KMS-11 (cell line): ENCODE measurements at regions not wholly inside any gene's neighbourhood (a gene's known extent, or its start where the extent isn't known, plus 50 kb on each side); places are given as distances from the start of the nearest gene placed in this dataset.

ENCODE experiments used
- H2AFZ ChIP-seq: fragments of 200-600 bp; sonication (generic); 2 replicates; pipeline ENCODE4 v1.6.1; 2016; ENCODE audit warnings: antibody characterized with exemption, mixed run types, low read depth
- H3K27ac ChIP-seq: fragments of 200-600 bp; sonication (generic); 2 replicates; pipeline ENCODE4 v1.6.1; 2016; ENCODE audit warnings: mild to moderate bottlenecking, mixed run types
- H3K27me3 ChIP-seq: fragments of 200-600 bp; sonication (generic); 2 replicates; pipeline ENCODE4 v1.6.1; 2017; ENCODE audit warnings: mild to moderate bottlenecking, low read depth, mixed run types, moderate library complexity; ENCODE audit not compliant: insufficient read depth
- H3K36me3 ChIP-seq: fragments of 200-600 bp; sonication (generic); 2 replicates; pipeline ENCODE4 v1.6.1; 2017; ENCODE audit warnings: mild to moderate bottlenecking, mixed run types; ENCODE audit not compliant: insufficient read depth
- H3K4me1 ChIP-seq: fragments of 200-600 bp; sonication (generic); 2 replicates; pipeline ENCODE4 v1.6.1; 2016; ENCODE audit warnings: mild to moderate bottlenecking, low read depth, mixed run types; ENCODE audit not compliant: poor library complexity, severe bottlenecking
- H3K4me2 ChIP-seq: fragments of 200-600 bp; sonication (generic); 2 replicates; pipeline ENCODE4 v1.7.0; 2016; ENCODE audit warnings: mild to moderate bottlenecking, mixed run types
- H3K4me3 ChIP-seq: fragments of 200-600 bp; sonication (generic); IDR thresholded peaks from 2 replicates; pipeline ENCODE4 v1.6.1; 2017; ENCODE audit warnings: low read depth, low read length, mixed read lengths; ENCODE audit not compliant: insufficient read depth
- H3K79me2 ChIP-seq: fragments of 200-600 bp; sonication (generic); 2 replicates; pipeline ENCODE4 v1.6.1; 2016; ENCODE audit warnings: low read depth, mixed run types; ENCODE audit not compliant: insufficient read depth
- H3K9ac ChIP-seq: fragments of 200-600 bp; sonication (generic); 2 replicates; pipeline ENCODE4 v1.6.1; 2016; ENCODE audit warnings: mild to moderate bottlenecking, mixed run types
- H4K20me1 ChIP-seq: fragments of 200-600 bp; sonication (generic); 2 replicates; pipeline ENCODE4 v1.6.1; 2016; ENCODE audit warnings: mild to moderate bottlenecking, mixed run types; ENCODE audit not compliant: insufficient read depth
- CTCF ChIP-seq: fragments of 200-600 bp; sonication (generic); conservative IDR thresholded peaks from 2 replicates; pipeline ENCODE4 v1.6.1; 2017; ENCODE audit warnings: low read depth, mild to moderate bottlenecking, antibody characterized with exemption, low read length, moderate library complexity, mixed read lengths

DNA sequence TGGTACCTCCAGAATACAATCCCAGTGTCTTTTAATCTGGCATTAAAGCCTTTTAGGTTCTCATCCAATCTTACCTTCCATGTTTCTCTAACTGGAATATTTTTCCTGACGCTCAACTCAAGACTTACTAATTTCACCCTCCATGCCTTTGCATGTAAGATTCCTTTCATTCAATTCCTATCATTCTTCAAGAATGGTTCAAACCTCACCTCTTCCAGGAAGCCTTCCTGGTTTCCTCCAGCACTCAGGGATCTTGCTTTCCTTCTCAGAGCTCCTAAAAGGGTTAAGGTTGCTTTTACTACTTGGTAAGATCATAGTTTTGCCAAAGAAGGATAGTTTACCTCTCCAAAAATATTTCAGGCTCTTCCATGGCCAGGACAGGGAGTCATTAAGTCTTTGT, 91.2 kb upstream of the CACNA1E start:
- H3K4me3 ChIP-seq: no peak overlapping the region
- H3K36me3 ChIP-seq: no peaks in the 10 kb centered on the region
- H3K4me2 ChIP-seq: no peak overlapping the region
- no peak overlapping the region for H3K9ac ChIP-seq
- H3K4me1 ChIP-seq: peaks cover 10% of the 10 kb centered on the region
- no peak for TF ChIP-seq CTCF
- no peaks in the 10 kb centered on the region for H3K79me2 ChIP-seq
- no peak overlapping the region for H2AFZ ChIP-seq
- no peak overlapping the region for H3K27ac ChIP-seq
- no peaks in the 10 kb centered on the region for H4K20me1 ChIP-seq
- H3K27me3 ChIP-seq: no peaks in the 10 kb centered on the region

DNA sequence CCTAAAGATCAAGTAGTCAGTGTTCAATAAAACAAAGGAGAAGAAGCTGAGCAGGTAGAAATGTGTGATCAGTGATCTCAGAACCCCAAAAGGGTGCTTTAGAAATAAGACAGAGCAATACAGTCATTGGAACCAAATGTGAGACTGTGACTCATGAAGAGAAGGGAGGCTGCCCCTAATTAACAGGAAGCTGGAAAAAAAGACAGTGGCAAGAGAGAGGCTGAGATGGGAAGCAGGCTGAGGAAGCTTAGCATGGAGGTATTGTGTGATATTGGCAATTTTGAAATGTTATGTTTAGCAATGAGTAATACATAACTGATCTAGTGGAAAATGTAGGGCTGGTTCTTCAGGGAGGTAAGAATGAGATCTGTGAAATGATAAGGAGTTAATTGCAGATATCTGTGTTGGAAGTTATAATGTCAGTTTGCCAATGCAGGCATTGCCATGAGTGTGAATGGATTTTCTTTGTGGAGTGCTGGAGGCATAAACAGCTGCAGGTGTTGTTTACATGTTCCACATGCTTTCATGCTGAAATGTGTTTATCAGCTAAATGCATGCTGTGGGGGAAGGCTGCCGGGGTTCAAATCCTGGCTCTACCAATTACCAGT, 90.6 kb upstream of the CACNA1E start:
- H3K79me2 ChIP-seq: no peaks in the 10 kb centered on the region
- H3K4me2 ChIP-seq: no peak overlapping the region
- TF ChIP-seq CTCF: no peak
- no peaks in the 10 kb centered on the region for H3K27me3 ChIP-seq
- H4K20me1 ChIP-seq: no peaks in the 10 kb centered on the region
- H3K4me3 ChIP-seq: no peak overlapping the region
- no peaks in the 10 kb centered on the region for H3K36me3 ChIP-seq
- H3K27ac ChIP-seq: no peak overlapping the region
- no peak overlapping the region for H2AFZ ChIP-seq
- H3K9ac ChIP-seq: no peak overlapping the region
- H3K4me1 ChIP-seq: peaks cover 15% of the 10 kb centered on the region

- TF ChIP-seq CTCF: no peak
These were observed 88.6 kb upstream of the CACNA1E start for GRCh38 chr1:181394766-181395165.

GRCh38 chr1:181396171-181396670, 87.1 kb upstream of the CACNA1E start:
- H3K9ac ChIP-seq: no peak overlapping the region
- H3K36me3 ChIP-seq: no peaks in the 10 kb centered on the region
- H3K4me1 ChIP-seq: peaks cover 47% of the 10 kb centered on the region
- H2AFZ ChIP-seq: no peak overlapping the region
- no peak overlapping the region for H3K4me3 ChIP-seq
- TF ChIP-seq CTCF: no peak
- no peak overlapping the region for H3K27ac ChIP-seq
- H3K4me2 ChIP-seq: no peak overlapping the region
- no peaks in the 10 kb centered on the region for H3K27me3 ChIP-seq
- H3K79me2 ChIP-seq: no peaks in the 10 kb centered on the region
- no peaks in the 10 kb centered on the region for H4K20me1 ChIP-seq

More at GRCh38 chr1:181394766-181395165, 88.6 kb upstream of the CACNA1E start:
- H3K79me2 ChIP-seq: no peaks in the 10 kb centered on the region
- H3K27me3 ChIP-seq: no peaks in the 10 kb centered on the region
- H3K27ac ChIP-seq: no peak overlapping the region
- H3K9ac ChIP-seq: no peak overlapping the region
- no peak overlapping the region for H3K4me2 ChIP-seq
- H2AFZ ChIP-seq: no peak overlapping the region
- H3K36me3 ChIP-seq: no peaks in the 10 kb centered on the region
- H3K4me3 ChIP-seq: no peak overlapping the region
- H4K20me1 ChIP-seq: no peaks in the 10 kb centered on the region
- peaks cover 33% of the 10 kb centered on the region for H3K4me1 ChIP-seq
